H1 (cell line): ENCODE measurements at regions not wholly inside any gene's neighbourhood (a gene's known extent, or its start where the extent isn't known, plus 50 kb on each side); places are given as distances from the start of the nearest gene placed in this dataset.

ENCODE experiments used
- CTCF ChIA-PET: fragments of 300-600 bp; sonication (Branson Sonifier 250); formaldehyde crosslinking; loops from one replicate; lab custom pipeline; 2021; ENCODE audit not compliant: partially characterized antibody; lab: Charles Lee
- POLR2A ChIA-PET: fragments of 300-600 bp; sonication (Branson Sonifier 250); formaldehyde crosslinking; loops from one replicate; lab custom pipeline; 2021; ENCODE audit warnings: inconsistent platforms; ENCODE audit not compliant: partially characterized antibody; lab: Charles Lee
- DNase-seq, 2 experiments: peaks; one replicate each; pipeline versions ENCODE4 v3.0.0 to v3.0.0-alpha.2; 2010 to 2022; ENCODE audit warnings: low spot score in 2 of 2, low read depth in 1 of 2, mixed read lengths in 1 of 2
- FAIRE-seq: peaks from 2 replicates; lab custom pipeline; 2011; peaks lifted over from hg19 to GRCh38; lab: Jason Lieb, UNC
- H2AFZ ChIP-seq: 2 replicates; pipeline ENCODE4 v1.8.1; 2012; ENCODE audit warnings: low read length, inconsistent platforms
- H2AK5ac ChIP-seq: 2 replicates; pipeline ENCODE4 v1.6.1; 2013; ENCODE audit warnings: low read depth, low read length
- H2BK120ac ChIP-seq: replicated peaks from 2 replicates; pipeline ENCODE3; 2013; ENCODE audit warnings: low read depth, low read length, inconsistent platforms
- H2BK12ac ChIP-seq: 2 replicates; pipeline ENCODE4 v1.6.1; 2013; ENCODE audit warnings: low read depth, low read length
- H2BK15ac ChIP-seq: 2 replicates; pipeline ENCODE4 v1.6.1; 2013; ENCODE audit warnings: low read length
- H2BK20ac ChIP-seq: 2 replicates; pipeline ENCODE4 v1.6.1; 2013; ENCODE audit warnings: low read length
- H2BK5ac ChIP-seq: 2 replicates; pipeline ENCODE4 v1.6.1; 2013; ENCODE audit warnings: low read depth, low read length
- H3K14ac ChIP-seq: 2 replicates; pipeline ENCODE4 v1.6.1; 2013; ENCODE audit warnings: inconsistent platforms; ENCODE audit not compliant: insufficient read length
- H3K18ac ChIP-seq: 2 replicates; pipeline ENCODE4 v1.6.1; 2013; ENCODE audit warnings: low read length; ENCODE audit errors: extremely low read depth
- H3K23ac ChIP-seq: 2 replicates; pipeline ENCODE4 v1.6.1; 2013; ENCODE audit warnings: inconsistent platforms; ENCODE audit not compliant: insufficient read length
- H3K23me2 ChIP-seq: 2 replicates; pipeline ENCODE4 v1.6.1; 2013; ENCODE audit warnings: low read depth, low read length
- H3K27ac ChIP-seq: 2 replicates; pipeline ENCODE4 v1.6.1; 2011; ENCODE audit warnings: low read depth, low read length, inconsistent platforms
- H3K27me3 ChIP-seq, 4 experiments: replicated peaks in 1 of 4; 1 replicate in 1 of 4; 2 replicates in 3 of 4; pipeline versions ENCODE4 v1.6.1 to v1.8.1; 2011 to 2013; ENCODE audit warnings: low read length in 3 of 4, mild to moderate bottlenecking in 3 of 4, inconsistent platforms in 2 of 4, mixed read lengths in 2 of 4, moderate library complexity in 1 of 4; ENCODE audit not compliant: control insufficient read depth in 3 of 4, insufficient read depth in 3 of 4; ENCODE audit errors: extremely low read depth in 1 of 4
- H3K36me3 ChIP-seq, 4 experiments: 2 replicates each; pipeline versions ENCODE4 v1.6.1 to v1.8.1; 2011 to 2013; ENCODE audit warnings: mild to moderate bottlenecking in 4 of 4, low read length in 3 of 4, moderate library complexity in 2 of 4, control low read depth in 1 of 4, inconsistent platforms in 1 of 4; ENCODE audit not compliant: insufficient read depth in 4 of 4, control insufficient read depth in 2 of 4
- H3K4ac ChIP-seq: replicated peaks from 2 replicates; pipeline ENCODE3; 2013; ENCODE audit warnings: low read length, low read depth, mixed read lengths, inconsistent platforms; ENCODE audit not compliant: insufficient read length
- H3K4me1 ChIP-seq, 4 experiments: replicated peaks in 1 of 4; 1 replicate in 1 of 4; 2 replicates in 3 of 4; pipeline versions ENCODE4 v1.6.1 to v1.8.1; 2011 to 2013; ENCODE audit warnings: low read length in 3 of 4, inconsistent platforms in 2 of 4, mixed read lengths in 1 of 4; ENCODE audit not compliant: insufficient read depth in 4 of 4, control insufficient read depth in 3 of 4
- H3K4me2 ChIP-seq, 2 experiments: 2 replicates each; pipeline versions ENCODE4 v1.6.1 to v1.8.1; 2011 to 2013; ENCODE audit warnings: low read depth in 2 of 2, low read length in 2 of 2, control low read depth in 1 of 2, inconsistent platforms in 1 of 2, mild to moderate bottlenecking in 1 of 2; ENCODE audit not compliant: insufficient read depth in 1 of 2
- H3K4me3 ChIP-seq, 4 experiments: fragments of 200-600, 300-600 bp in 1 of 4; sonication (generic), shearing (Covaris generic), sonication (Bioruptor Twin) in 1 of 4; 2 replicates each; pipeline versions ENCODE4 v1.5.1 to v1.8.1; 2011 to 2016; ENCODE audit warnings: low read length in 4 of 4, low read depth in 3 of 4, control low read depth in 2 of 4, inconsistent platforms in 2 of 4, mild to moderate bottlenecking in 2 of 4, mixed read lengths in 1 of 4, moderate library complexity in 1 of 4; ENCODE audit not compliant: insufficient read depth in 2 of 4; ENCODE audit errors: extremely low read depth in 1 of 4
- H3K56ac ChIP-seq: replicated peaks from 2 replicates; pipeline ENCODE3; 2013; ENCODE audit warnings: low read depth, mild to moderate bottlenecking, mixed read lengths, low read length, inconsistent platforms; ENCODE audit not compliant: insufficient read length
- H3K79me1 ChIP-seq: 2 replicates; pipeline ENCODE4 v1.6.1; 2013; ENCODE audit warnings: low read depth, low read length, control low read depth
- H3K79me2 ChIP-seq, 2 experiments: 2 replicates each; pipeline versions ENCODE4 v1.6.1 to v1.8.1; 2012 to 2013; ENCODE audit warnings: low read length in 2 of 2, mild to moderate bottlenecking in 2 of 2, inconsistent platforms in 1 of 2; ENCODE audit not compliant: insufficient read depth in 2 of 2, control insufficient read depth in 1 of 2
- H3K9ac ChIP-seq, 4 experiments: replicated peaks in 1 of 4; 1 replicate in 1 of 4; 2 replicates in 3 of 4; pipeline versions ENCODE4 v1.6.1 to v1.8.1; 2011 to 2013; ENCODE audit warnings: low read depth in 3 of 4, low read length in 3 of 4, control low read depth in 2 of 4, mild to moderate bottlenecking in 2 of 4, moderate library complexity in 2 of 4, inconsistent platforms in 1 of 4; ENCODE audit errors: extremely low read depth in 1 of 4
- H3K9me3 ChIP-seq, 2 experiments: 2 replicates each; pipeline versions ENCODE4 v1.6.1 to v1.8.1; 2012 to 2013; ENCODE audit warnings: mild to moderate bottlenecking in 2 of 2, moderate library complexity in 2 of 2, control low read depth in 1 of 2, inconsistent platforms in 1 of 2, low read depth in 1 of 2, low read length in 1 of 2, mixed read lengths in 1 of 2; ENCODE audit not compliant: insufficient read depth in 2 of 2
- H4K20me1 ChIP-seq, 2 experiments: replicated peaks in 1 of 2; 2 replicates each; pipeline versions ENCODE3 to v1.8.1; 2011 to 2013; ENCODE audit warnings: inconsistent platforms in 2 of 2, low read length in 2 of 2, mild to moderate bottlenecking in 1 of 2; ENCODE audit not compliant: insufficient read depth in 2 of 2, control insufficient read depth in 1 of 2
- H4K5ac ChIP-seq: 2 replicates; pipeline ENCODE4 v1.6.1; 2013; ENCODE audit warnings: low read length, low read depth, mixed read lengths, inconsistent platforms; ENCODE audit not compliant: insufficient read length
- H4K8ac ChIP-seq: 2 replicates; pipeline ENCODE4 v1.8.0; 2013; ENCODE audit warnings: mild to moderate bottlenecking, moderate library complexity, low read length, inconsistent platforms; ENCODE audit not compliant: insufficient read depth; ENCODE audit errors: extremely low read depth
- H4K91ac ChIP-seq: replicated peaks from 2 replicates; pipeline ENCODE3; 2013; ENCODE audit warnings: low read length, mixed read lengths, inconsistent platforms; ENCODE audit not compliant: insufficient read length
- CBX5 ChIP-seq: fragments of 300-800, 300-1000 bp; sonication (generic); IDR thresholded peaks from 2 replicates; pipeline ENCODE4 v1.7.1; 2016; ENCODE audit warnings: antibody characterized with exemption, low read length, low read depth
- CREB1 ChIP-seq: IDR thresholded peaks from 2 replicates; pipeline ENCODE4 v1.6.1; 2012; ENCODE audit warnings: inconsistent platforms
- EGR1 ChIP-seq: IDR thresholded peaks from 2 replicates; pipeline ENCODE4 v1.6.1; 2011; ENCODE audit warnings: low read depth, low read length, borderline replicate concordance
- KDM5A ChIP-seq: fragments of 200-600 bp; IDR thresholded peaks from 2 replicates; pipeline ENCODE4 v1.7.1; 2012; ENCODE audit warnings: mild to moderate bottlenecking, low read length, inconsistent platforms, mixed read lengths
- POLR2A ChIP-seq, 2 experiments: IDR thresholded peaks; 1 replicate in 1 of 2; 2 replicates in 1 of 2; pipeline ENCODE4 v1.6.1; 2011; ENCODE audit warnings: low read depth in 2 of 2, low read length in 2 of 2, mild to moderate bottlenecking in 2 of 2; ENCODE audit errors: control extremely low read depth in 1 of 2
- SIRT6 ChIP-seq: IDR thresholded peaks from one replicate; pipeline ENCODE4 v1.7.1; 2012; ENCODE audit warnings: low read length, inconsistent platforms
- TAF1 ChIP-seq: IDR thresholded peaks from 2 replicates; pipeline ENCODE4 v1.6.1; 2011; ENCODE audit warnings: mild to moderate bottlenecking, low read depth, low read length
- TCF12 ChIP-seq: IDR thresholded peaks from 2 replicates; pipeline ENCODE4 v1.6.1; 2011; ENCODE audit warnings: low read depth, mild to moderate bottlenecking, low read length
- WGBS, 2 experiments: shearing (Covaris generic) in 1 of 2; methylation state at CpG; one replicate each; pipeline versions ENCODE4 v1.1.6 to v1.1.7; 2013 to 2015; ENCODE audit warnings: low lambda C conversion rate in 2 of 2, mixed read lengths in 2 of 2, inconsistent platforms in 1 of 2, low coverage in 1 of 2, missing lambda C conversion rate in 1 of 2; ENCODE audit not compliant: insufficient replicate concordance in 2 of 2, insufficient coverage in 1 of 2, insufficient read length in 1 of 2; ENCODE audit errors: extremely low coverage in 1 of 2, missing lambda C conversion rate in 1 of 2; 5-methylcytosine and 5-hydroxymethylcytosine counted together

GRCh38 chr10:128846927-128847326, 620.1 kb upstream of the MGMT start:
- no peak overlapping the region for H2BK15ac ChIP-seq
- DNase-seq, result peak in 1 of 2 experiments; percentile 11
- no peak overlapping the region for H2BK20ac ChIP-seq
- no peaks in the 10 kb centered on the region for H3K79me1 ChIP-seq
- H3K56ac ChIP-seq, result no peak overlapping the region
- no peak overlapping the region for H4K8ac ChIP-seq
- no peak overlapping the region for H3K4me3 ChIP-seq
- H3K36me3 ChIP-seq, result no peaks in the 10 kb centered on the region
- no peak overlapping the region for H3K4ac ChIP-seq
- no peak overlapping the region for H4K5ac ChIP-seq
- POLR2A ChIA-PET, result no interaction called here
- H3K23me2 ChIP-seq, result no peaks in the 10 kb centered on the region
- H3K27ac ChIP-seq, result no peak overlapping the region
- H3K4me1 ChIP-seq, result peaks cover 0 to 4% (median 0%) of the 10 kb centered on the region in 4 experiments; a peak in 1 of 7 replicates
- H4K91ac ChIP-seq, result no peak overlapping the region
- H3K9ac ChIP-seq, result no peak overlapping the region
- H3K4me2 ChIP-seq, result no peak overlapping the region
- H2BK5ac ChIP-seq, result no peak overlapping the region
- H3K23ac ChIP-seq, result no peak overlapping the region
- no peak overlapping the region for H2BK12ac ChIP-seq
- no peaks in the 10 kb centered on the region for H3K9me3 ChIP-seq
- H2AFZ ChIP-seq, result no peak overlapping the region
- FAIRE-seq, result no peak
- CTCF ChIA-PET, result interaction anchor here (0.7 kb wide), 1 partner anchor 60 kb away, joined by 3 read pairs; no protein-coding TSS in a partner anchor
- H3K79me2 ChIP-seq, result no peaks in the 10 kb centered on the region
- H2AK5ac ChIP-seq, result no peak overlapping the region
- no peak overlapping the region for H2BK120ac ChIP-seq
- 87% methylated on average over 3 of the region's 3 CpGs; no CpG with 5 or more reads in 1 of the 2 experiments for WGBS, 2 experiments
- H3K18ac ChIP-seq, result no peak overlapping the region
- H3K27me3 ChIP-seq, result no peaks in the 10 kb centered on the region
- H4K20me1 ChIP-seq, result no peaks in the 10 kb centered on the region
- no peak overlapping the region for H3K14ac ChIP-seq
- TF ChIP-seq CREB1, result no peak
- TF ChIP-seq CBX5, result no peak
- TF ChIP-seq POLR2A (IDR thresholded peaks at IDR 0.05; ENCODE audit: control extremely low read depth in 1 of 2, low read depth in 2 of 2, low read length in 2 of 2), result no peak
- no peak for TF ChIP-seq KDM5A
- no peak for TF ChIP-seq TCF12
- TF ChIP-seq SIRT6, result no peak
- TF ChIP-seq EGR1, result no peak
- TF ChIP-seq TAF1, result no peak
